MM.1S (cell line): ENCODE measurements at regions not wholly inside any gene's neighbourhood (a gene's known extent, or its start where the extent isn't known, plus 50 kb on each side); places are given as distances from the start of the nearest gene placed in this dataset.

Experiments used
- EZH2 ChIP-seq: fragments of 300-600 bp; sonication (generic); optimal IDR thresholded peaks from 2 replicates; pipeline ENCODE3; 2017; ENCODE audit warnings: low read depth, mild to moderate bottlenecking, antibody characterized with exemption, low read length, mixed read lengths
- EZH2phosphoT487 ChIP-seq: fragments of 300-600 bp; sonication (generic); IDR thresholded peaks from 2 replicates; pipeline ENCODE4 v1.6.1; 2018; ENCODE audit warnings: antibody characterized with exemption, low read length
- TF ChIP-seq, protein P1 (sequence below): fragments of 300-600 bp; sonication (generic); IDR thresholded peaks from 2 replicates; pipeline ENCODE4 v1.5.1; 2016; ENCODE audit warnings: antibody characterized with exemption, low read length, mixed read lengths

DNA sequence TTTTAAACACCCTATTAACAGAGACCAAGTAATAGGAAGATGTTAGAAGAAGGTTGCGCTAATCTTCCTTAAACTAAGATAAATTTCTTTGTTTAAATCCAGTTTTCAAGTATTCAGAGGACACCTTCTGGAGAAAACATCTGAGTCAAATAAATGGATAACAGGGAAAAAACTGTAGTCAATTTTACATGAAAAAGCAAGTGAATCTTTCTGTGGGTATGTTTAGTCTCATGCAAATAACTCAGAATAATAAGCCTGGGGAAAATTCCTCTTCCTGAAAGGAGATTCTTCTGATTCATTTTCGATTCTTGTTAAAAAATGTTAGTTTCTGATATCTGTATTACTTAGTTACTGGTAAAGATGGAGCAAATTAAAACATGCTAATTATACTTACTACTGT, 145.5 kb downstream of the CTH start:
- TF ChIP-seq, protein P1, sequence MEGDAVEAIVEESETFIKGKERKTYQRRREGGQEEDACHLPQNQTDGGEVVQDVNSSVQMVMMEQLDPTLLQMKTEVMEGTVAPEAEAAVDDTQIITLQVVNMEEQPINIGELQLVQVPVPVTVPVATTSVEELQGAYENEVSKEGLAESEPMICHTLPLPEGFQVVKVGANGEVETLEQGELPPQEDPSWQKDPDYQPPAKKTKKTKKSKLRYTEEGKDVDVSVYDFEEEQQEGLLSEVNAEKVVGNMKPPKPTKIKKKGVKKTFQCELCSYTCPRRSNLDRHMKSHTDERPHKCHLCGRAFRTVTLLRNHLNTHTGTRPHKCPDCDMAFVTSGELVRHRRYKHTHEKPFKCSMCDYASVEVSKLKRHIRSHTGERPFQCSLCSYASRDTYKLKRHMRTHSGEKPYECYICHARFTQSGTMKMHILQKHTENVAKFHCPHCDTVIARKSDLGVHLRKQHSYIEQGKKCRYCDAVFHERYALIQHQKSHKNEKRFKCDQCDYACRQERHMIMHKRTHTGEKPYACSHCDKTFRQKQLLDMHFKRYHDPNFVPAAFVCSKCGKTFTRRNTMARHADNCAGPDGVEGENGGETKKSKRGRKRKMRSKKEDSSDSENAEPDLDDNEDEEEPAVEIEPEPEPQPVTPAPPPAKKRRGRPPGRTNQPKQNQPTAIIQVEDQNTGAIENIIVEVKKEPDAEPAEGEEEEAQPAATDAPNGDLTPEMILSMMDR: no peak
- no peak for TF ChIP-seq EZH2
- TF ChIP-seq EZH2phosphoT487: no peak
